VCaP (cell line): ENCODE measurements at regions not wholly inside any gene's neighbourhood (a gene's known extent, or its start where the extent isn't known, plus 50 kb on each side); places are given as distances from the start of the nearest gene placed in this dataset.
"Not testable (repeated sequence)": the region's sequence is repeated elsewhere in the genome, so short reads cannot be mapped to it uniquely, and the experiment has no call there.

Experiments used
- H3K27ac ChIP-seq: fragments of 450-650 bp; 2 replicates; pipeline ENCODE4 v1.5.1; 2017
- TF ChIP-seq, protein P1 (sequence below): fragments of 450-650 bp; conservative IDR thresholded peaks from 2 replicates; pipeline ENCODE4 v1.5.1; 2017; ENCODE audit warnings: mild to moderate bottlenecking, moderate library complexity

GRCh38 chr4:12005471-12005870, 576.8 kb upstream of the HS3ST1 start:
- no peak overlapping the region for H3K27ac ChIP-seq
- TF ChIP-seq, protein P1, sequence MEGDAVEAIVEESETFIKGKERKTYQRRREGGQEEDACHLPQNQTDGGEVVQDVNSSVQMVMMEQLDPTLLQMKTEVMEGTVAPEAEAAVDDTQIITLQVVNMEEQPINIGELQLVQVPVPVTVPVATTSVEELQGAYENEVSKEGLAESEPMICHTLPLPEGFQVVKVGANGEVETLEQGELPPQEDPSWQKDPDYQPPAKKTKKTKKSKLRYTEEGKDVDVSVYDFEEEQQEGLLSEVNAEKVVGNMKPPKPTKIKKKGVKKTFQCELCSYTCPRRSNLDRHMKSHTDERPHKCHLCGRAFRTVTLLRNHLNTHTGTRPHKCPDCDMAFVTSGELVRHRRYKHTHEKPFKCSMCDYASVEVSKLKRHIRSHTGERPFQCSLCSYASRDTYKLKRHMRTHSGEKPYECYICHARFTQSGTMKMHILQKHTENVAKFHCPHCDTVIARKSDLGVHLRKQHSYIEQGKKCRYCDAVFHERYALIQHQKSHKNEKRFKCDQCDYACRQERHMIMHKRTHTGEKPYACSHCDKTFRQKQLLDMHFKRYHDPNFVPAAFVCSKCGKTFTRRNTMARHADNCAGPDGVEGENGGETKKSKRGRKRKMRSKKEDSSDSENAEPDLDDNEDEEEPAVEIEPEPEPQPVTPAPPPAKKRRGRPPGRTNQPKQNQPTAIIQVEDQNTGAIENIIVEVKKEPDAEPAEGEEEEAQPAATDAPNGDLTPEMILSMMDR, result no peak

DNA sequence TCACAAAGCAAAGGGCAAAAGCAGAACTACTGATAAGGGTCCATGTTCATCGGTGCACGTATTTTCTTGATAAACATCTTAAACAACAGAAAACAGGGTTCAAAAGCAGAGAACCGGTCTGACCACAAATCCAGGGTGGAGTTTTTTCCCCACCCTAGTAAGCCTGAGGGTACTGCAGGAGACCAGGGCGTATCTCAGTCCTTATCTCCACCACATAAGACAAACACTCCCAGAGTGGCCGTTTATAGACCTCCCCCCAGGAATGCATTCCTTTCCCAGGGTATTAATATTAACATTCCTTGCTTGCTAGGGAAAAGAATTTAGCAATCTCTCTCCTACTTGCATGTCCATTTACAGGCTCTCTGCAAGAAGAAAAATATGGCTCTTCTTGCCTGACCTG, 567.9 kb upstream of the HS3ST1 start:
- H3K27ac ChIP-seq, result not testable (repeated sequence)

DNA sequence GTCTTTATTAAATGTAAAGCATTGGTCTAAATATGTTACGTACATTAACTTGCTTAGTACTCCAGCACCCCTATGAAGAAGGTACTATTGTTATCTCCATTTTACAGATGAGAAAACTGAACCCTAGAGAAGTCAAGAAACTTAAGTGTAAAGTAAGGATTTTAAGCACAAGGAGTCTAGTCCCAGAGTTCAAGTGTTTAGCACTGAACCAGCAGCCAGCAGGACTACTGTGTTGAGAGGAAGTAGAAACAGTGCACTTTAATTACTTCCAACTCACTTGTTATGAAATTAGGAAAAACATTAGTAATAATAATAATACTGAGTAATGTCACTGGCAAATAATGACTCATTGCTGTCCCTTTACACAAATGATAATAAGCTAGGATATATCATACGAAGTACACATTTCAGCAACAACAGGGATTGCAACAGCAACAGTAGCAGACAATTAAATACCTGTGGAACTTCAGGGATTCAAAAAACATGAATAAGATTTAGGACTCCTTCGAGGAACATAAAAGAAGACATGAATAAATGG, 548.1 kb upstream of the HS3ST1 start:
- no peak overlapping the region for H3K27ac ChIP-seq
- TF ChIP-seq, protein P1, result no peak

- H3K27ac ChIP-seq, result no peak overlapping the region
- TF ChIP-seq, protein P1, result no peak
Observed at GRCh38 chr4:11973270-11973669, 544.6 kb upstream of the HS3ST1 start.

DNA sequence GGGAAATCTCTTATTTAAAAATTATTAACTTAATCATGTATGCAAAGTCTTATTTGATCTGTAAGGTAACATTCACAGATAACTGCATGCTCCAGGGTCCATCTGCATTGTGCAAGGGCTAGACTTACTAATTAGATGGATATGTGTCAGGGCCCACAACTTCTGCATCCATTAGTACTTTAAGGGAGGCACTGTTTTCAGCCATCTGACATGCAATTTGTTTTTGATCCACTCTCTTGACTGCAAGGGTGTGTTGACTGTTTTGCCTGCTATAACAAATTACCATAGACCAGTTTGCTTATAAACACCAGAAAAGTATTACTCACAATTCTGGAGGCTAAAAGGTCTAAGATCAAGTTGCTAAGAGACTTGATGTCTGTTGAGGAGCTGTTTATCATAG, 542.1 kb upstream of the HS3ST1 start:
- TF ChIP-seq, protein P1, result no peak
- H3K27ac ChIP-seq, result no peak overlapping the region

DNA sequence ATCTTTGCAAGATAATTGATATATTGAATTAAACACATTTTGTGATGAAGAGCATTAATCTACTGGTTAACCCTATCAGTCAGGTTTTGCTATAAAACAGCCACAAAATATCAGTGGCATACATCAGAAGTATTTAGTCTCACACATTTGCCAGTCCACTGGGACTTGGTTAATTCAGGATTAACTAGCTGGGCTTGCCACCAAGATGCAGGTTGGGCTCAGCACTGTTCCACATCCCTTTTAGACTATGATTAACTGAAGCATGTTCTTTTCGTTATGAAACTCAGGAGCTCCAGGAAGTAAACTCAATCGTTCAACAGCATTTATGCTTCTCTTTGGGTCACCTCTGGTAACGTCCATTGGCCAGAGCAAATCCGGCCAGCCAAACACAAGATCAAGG, 538.1 kb upstream of the HS3ST1 start:
- H3K27ac ChIP-seq, result no peak overlapping the region
- TF ChIP-seq, protein P1, result no peak

DNA sequence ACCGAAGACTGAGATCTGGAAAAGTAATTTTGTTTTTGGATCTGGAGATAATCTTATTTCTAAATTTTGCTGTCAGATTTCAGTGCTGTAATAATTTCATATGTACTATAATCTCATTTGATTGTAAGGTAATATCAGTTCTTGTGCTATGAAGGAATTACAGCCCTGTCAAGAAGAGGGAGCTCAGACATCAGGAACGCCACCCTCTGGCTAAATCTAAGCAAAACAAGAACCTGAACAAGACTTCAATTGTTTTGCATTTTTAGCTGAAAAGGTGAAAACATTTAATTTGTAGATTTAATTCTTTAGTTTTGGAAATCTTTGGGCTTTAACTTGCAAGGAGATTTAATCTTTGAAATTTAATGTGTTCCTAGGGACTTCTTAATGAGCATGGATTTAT, 525.4 kb upstream of the HS3ST1 start:
- no peak overlapping the region for H3K27ac ChIP-seq
- TF ChIP-seq, protein P1, result peak; percentile 81

GRCh38 chr4:11949355-11949754, 520.7 kb upstream of the HS3ST1 start:
- H3K27ac ChIP-seq, result no peak overlapping the region
- TF ChIP-seq, protein P1, result no peak

DNA sequence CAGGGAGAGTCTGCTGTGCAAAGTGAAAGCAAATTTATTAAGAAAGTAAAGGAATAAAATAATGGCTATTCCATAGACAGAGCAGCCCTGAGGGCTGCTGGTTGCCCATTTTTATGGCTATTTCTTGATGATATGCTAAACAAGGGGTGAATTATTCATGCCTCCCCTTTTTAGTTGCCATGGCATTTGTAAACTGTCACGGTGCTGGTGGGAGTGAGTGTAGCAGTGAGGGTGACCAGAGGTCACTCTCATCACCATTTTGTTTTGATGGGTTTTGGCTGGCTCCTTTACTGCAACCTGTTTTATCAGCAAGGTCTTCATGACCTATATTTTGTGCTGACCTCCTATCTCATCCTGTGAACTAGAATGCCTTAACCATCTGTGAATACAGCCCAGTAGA, 518.9 kb upstream of the HS3ST1 start:
- H3K27ac ChIP-seq, result not testable (repeated sequence)
